Fibroblast of lung (primary cell): ENCODE measurements at regions not wholly inside any gene's neighbourhood (a gene's known extent, or its start where the extent isn't known, plus 50 kb on each side); places are given as distances from the start of the nearest gene placed in this dataset.

Experiments used
- EZH2 ChIP-seq: IDR thresholded peaks from 2 replicates; pipeline ENCODE4 v1.5.1; 2012; ENCODE audit warnings: low read length, control low read depth, mild to moderate bottlenecking; ENCODE audit errors: missing control alignments
- TF ChIP-seq, protein P1 (sequence below), 2 donors: IDR thresholded peaks in 1 of 2; conservative IDR thresholded peaks in 1 of 2; 1 replicate in 1 of 2; 2 replicates in 1 of 2; pipeline ENCODE4 v1.5.1; 2011 to 2012; ENCODE audit warnings: low read length in 2 of 2, control low read depth in 1 of 2, inconsistent platforms in 1 of 2, low read depth in 1 of 2, mild to moderate bottlenecking in 1 of 2

DNA sequence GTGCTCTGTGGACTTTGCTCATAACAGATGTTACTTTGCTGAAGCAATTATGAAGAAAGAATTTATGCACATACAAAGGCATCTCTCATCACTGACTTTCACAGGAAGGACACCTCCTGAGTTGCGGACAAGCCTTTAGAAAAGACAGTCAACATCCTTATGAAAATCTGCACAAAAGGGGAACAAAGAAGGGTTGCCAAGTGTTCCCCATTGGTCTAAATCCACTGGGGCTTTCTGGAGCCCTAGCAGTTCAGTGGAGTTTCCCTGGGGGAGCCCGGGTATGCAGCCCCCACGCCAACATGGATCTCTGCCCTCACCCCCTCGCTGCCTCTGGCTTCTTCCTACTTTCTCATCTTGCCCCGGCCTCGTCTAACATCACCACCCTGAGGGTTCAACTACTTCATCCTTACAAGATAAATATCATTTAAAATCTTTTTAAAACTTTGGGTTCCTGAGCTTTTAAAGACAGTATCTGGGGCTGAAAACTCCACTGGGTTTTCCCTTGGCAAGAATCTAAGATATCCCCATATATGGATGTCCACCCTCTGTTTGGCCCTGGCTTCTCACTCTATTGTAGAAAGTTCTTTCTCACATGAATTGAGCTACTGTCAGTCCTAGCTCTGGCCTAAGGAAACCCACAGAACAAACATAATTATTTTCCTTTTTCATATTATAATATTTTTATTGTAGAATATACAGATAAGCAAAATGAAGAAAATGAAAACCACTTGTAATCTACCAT, 207.9 kb upstream of the RGMA start:
- TF ChIP-seq, protein P1, sequence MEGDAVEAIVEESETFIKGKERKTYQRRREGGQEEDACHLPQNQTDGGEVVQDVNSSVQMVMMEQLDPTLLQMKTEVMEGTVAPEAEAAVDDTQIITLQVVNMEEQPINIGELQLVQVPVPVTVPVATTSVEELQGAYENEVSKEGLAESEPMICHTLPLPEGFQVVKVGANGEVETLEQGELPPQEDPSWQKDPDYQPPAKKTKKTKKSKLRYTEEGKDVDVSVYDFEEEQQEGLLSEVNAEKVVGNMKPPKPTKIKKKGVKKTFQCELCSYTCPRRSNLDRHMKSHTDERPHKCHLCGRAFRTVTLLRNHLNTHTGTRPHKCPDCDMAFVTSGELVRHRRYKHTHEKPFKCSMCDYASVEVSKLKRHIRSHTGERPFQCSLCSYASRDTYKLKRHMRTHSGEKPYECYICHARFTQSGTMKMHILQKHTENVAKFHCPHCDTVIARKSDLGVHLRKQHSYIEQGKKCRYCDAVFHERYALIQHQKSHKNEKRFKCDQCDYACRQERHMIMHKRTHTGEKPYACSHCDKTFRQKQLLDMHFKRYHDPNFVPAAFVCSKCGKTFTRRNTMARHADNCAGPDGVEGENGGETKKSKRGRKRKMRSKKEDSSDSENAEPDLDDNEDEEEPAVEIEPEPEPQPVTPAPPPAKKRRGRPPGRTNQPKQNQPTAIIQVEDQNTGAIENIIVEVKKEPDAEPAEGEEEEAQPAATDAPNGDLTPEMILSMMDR (conservative IDR thresholded peaks at IDR 0.05 in 1 of 2, IDR thresholded peaks at IDR 0.05 in 1 of 2; ENCODE audit: low read depth in 1 of 2, low read length in 2 of 2): no peak
- no peak for TF ChIP-seq EZH2
